ENCODE measurements at regions not wholly inside any gene's neighbourhood (a gene's known extent, or its start where the extent isn't known, plus 50 kb on each side); places are given as distances from the start of the nearest gene placed in this dataset.

- no peak for TF ChIP-seq CTCF (IDR thresholded peaks at IDR 0.05)
- TF ChIP-seq POLR2AphosphoS5 (IDR thresholded peaks at IDR 0.05), result no peak
- no peak for TF ChIP-seq POLR2A (IDR thresholded peaks at IDR 0.05)
Measured at GRCh38 chr12:28967426-28967825, 181.7 kb upstream of the FAR2 start.

Data from prostate gland (tissue), 2 donors.